Natural killer cell (primary cell): ENCODE measurements at regions not wholly inside any gene's neighbourhood (a gene's known extent, or its start where the extent isn't known, plus 50 kb on each side); places are given as distances from the start of the nearest gene placed in this dataset.

Source experiments
- ATAC-seq, 3 donors: fragments of 150-1000 bp in 2 of 3; fragments of 200-7000 bp in 1 of 3; cut with Tn5 transposase; 1 replicate in 1 of 3; 2 replicates in 2 of 3; pipeline ENCODE4 v1.10.0; 2021; ENCODE audit warnings: mild to moderate bottlenecking in 2 of 3, moderate library complexity in 2 of 3
- DNase-seq, 2 donors: peaks; one replicate each; pipeline versions ENCODE4 v3.0.0 to v3.0.0-alpha.2; 2013 to 2021; ENCODE audit warnings: mixed read lengths in 1 of 2
- H3K27ac ChIP-seq: one replicate; pipeline ENCODE4 v1.5.1; 2013; ENCODE audit warnings: mild to moderate bottlenecking, low read length
- H3K27me3 ChIP-seq: one replicate; pipeline ENCODE4 v1.6.1; 2013; ENCODE audit warnings: low read length; ENCODE audit not compliant: control insufficient read depth, insufficient read depth
- H3K36me3 ChIP-seq: one replicate; pipeline ENCODE4 v1.6.1; 2013; ENCODE audit warnings: low read length; ENCODE audit not compliant: control insufficient read depth, insufficient read depth
- H3K4me1 ChIP-seq: one replicate; pipeline ENCODE4 v1.6.1; 2013; ENCODE audit warnings: low read length; ENCODE audit not compliant: control insufficient read depth, insufficient read depth
- H3K4me3 ChIP-seq: one replicate; pipeline ENCODE4 v1.5.1; 2013; ENCODE audit warnings: low read length
- H3K9me3 ChIP-seq: one replicate; pipeline ENCODE4 v1.6.1; 2013; ENCODE audit warnings: low read length; ENCODE audit not compliant: control insufficient read depth, insufficient read depth
- H3K27ac Mint-ChIP-seq, 2 donors: one replicate each; pipeline ENCODE4 v1.8.0; 2022; ENCODE audit warnings: mild to moderate bottlenecking in 2 of 2, mixed read lengths in 2 of 2, moderate library complexity in 1 of 2
- H3K27me3 Mint-ChIP-seq, 2 donors: one replicate each; pipeline ENCODE4 v1.8.0; 2022; ENCODE audit warnings: low read depth in 2 of 2, mixed read lengths in 2 of 2
- H3K36me3 Mint-ChIP-seq: one replicate; pipeline ENCODE4 v1.8.0; 2022; ENCODE audit warnings: mixed read lengths
- H3K4me1 Mint-ChIP-seq, 2 donors: one replicate each; pipeline ENCODE4 v1.8.0; 2022; ENCODE audit warnings: mixed read lengths in 2 of 2
- H3K4me3 Mint-ChIP-seq: one replicate; pipeline ENCODE4 v1.8.0; 2022; ENCODE audit warnings: mild to moderate bottlenecking, moderate library complexity, mixed read lengths
- H3K9me3 Mint-ChIP-seq, 2 donors: one replicate each; pipeline ENCODE4 v1.8.0; 2022; ENCODE audit warnings: mixed read lengths in 2 of 2
- WGBS: methylation state at CpG from one replicate; pipeline ENCODE4 v1.1.7; 2013; ENCODE audit warnings: missing lambda C conversion rate; ENCODE audit not compliant: insufficient coverage; 5-methylcytosine and 5-hydroxymethylcytosine counted together
- intact Hi-C: fragments of 100-400 bp; cut with micrococcal nuclease; formaldehyde crosslinking; loops from one replicate; pipeline ENCODE4 v1.14.2; 2022
- TF ChIP-seq, protein P1 (sequence below): fragments of 200-600 bp; IDR thresholded peaks from one replicate; pipeline ENCODE4 v1.8.0; 2022; ENCODE audit warnings: antibody characterized with exemption

DNA sequence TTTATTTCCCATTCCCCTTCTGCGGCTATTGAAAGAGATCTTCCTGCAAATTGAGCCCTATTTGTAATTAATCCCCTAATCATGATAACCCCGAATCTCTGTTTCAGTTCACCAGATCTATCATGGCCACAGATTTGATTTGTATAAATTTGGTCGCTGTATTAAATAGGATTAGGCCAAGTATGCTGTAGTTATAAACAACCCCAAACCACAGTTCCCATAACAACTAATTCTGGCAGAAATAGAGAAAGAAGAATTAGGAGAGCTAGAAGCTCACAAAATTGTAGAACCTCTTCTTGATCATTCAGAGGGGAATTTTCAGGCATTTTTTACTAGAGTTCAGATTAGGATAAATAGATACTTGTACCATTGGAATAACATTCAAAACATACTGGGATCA is 433.7 kb upstream of the TNP1 start:
- WGBS = 79% methylated on average over 1 of the region's 3 CpGs
- Mint-ChIP-seq H3K4me3 (no peak overlapping the region), H3K27me3 (peaks cover 5 to 8% of the 10 kb centered on the region in 2 donors), H3K9me3 (peaks cover 4% of the 10 kb centered on the region in 2 donors), H3K27ac (no peak overlapping the region), H3K36me3 (no peaks in the 10 kb centered on the region), H3K4me1 (no peaks in the 10 kb centered on the region)
- no peaks in the 10 kb centered on the region for H3K36me3 ChIP-seq
- H3K27me3 ChIP-seq = no peaks in the 10 kb centered on the region
- ATAC-seq = no peak
- intact Hi-C loops = no loop called here
- H3K9me3 ChIP-seq = no peaks in the 10 kb centered on the region
- TF ChIP-seq, protein P1, sequence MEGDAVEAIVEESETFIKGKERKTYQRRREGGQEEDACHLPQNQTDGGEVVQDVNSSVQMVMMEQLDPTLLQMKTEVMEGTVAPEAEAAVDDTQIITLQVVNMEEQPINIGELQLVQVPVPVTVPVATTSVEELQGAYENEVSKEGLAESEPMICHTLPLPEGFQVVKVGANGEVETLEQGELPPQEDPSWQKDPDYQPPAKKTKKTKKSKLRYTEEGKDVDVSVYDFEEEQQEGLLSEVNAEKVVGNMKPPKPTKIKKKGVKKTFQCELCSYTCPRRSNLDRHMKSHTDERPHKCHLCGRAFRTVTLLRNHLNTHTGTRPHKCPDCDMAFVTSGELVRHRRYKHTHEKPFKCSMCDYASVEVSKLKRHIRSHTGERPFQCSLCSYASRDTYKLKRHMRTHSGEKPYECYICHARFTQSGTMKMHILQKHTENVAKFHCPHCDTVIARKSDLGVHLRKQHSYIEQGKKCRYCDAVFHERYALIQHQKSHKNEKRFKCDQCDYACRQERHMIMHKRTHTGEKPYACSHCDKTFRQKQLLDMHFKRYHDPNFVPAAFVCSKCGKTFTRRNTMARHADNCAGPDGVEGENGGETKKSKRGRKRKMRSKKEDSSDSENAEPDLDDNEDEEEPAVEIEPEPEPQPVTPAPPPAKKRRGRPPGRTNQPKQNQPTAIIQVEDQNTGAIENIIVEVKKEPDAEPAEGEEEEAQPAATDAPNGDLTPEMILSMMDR = no peak
- no peak for DNase-seq
- H3K27ac ChIP-seq = no peak overlapping the region
- no peaks in the 10 kb centered on the region for H3K4me1 ChIP-seq
- H3K4me3 ChIP-seq = no peak overlapping the region

DNA sequence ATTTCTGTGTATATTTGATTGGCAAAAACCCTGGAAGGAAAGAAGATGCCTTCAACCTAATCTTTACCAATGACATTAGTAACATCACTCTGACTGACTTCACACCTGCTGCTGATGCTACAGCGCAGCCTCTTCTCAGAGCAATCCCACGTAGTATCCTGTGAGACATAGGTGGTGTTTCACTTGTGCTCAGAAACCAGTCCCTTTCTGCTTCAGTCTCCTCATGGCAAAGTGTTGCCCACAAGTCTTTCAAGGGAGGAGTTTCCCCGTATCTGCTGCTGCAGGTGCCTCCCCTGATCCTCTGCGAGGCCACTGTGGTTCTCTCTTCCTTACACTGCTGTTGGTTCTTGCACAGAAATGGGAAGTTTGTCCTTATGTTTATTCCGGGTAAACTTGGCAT is 433.2 kb upstream of the TNP1 start:
- Mint-ChIP-seq H3K36me3 (no peaks in the 10 kb centered on the region), H3K9me3 (peaks cover 4% of the 10 kb centered on the region in 2 donors), H3K27ac (no peak overlapping the region), H3K4me1 (no peaks in the 10 kb centered on the region), H3K4me3 (no peak overlapping the region), H3K27me3 (peaks cover 5 to 8% of the 10 kb centered on the region in 2 donors)
- Histone ChIP-seq H3K4me1 (no peaks in the 10 kb centered on the region), H3K27ac (no peak overlapping the region), H3K36me3 (no peaks in the 10 kb centered on the region), H3K9me3 (no peaks in the 10 kb centered on the region), H3K27me3 (no peaks in the 10 kb centered on the region), H3K4me3 (no peak overlapping the region)
- DNase-seq (no peak), ATAC-seq (no peak)
- 69% methylated on average over 5 of the region's 5 CpGs for WGBS
- TF ChIP-seq, protein P1 = no peak
- intact Hi-C loops = no loop called here

DNA sequence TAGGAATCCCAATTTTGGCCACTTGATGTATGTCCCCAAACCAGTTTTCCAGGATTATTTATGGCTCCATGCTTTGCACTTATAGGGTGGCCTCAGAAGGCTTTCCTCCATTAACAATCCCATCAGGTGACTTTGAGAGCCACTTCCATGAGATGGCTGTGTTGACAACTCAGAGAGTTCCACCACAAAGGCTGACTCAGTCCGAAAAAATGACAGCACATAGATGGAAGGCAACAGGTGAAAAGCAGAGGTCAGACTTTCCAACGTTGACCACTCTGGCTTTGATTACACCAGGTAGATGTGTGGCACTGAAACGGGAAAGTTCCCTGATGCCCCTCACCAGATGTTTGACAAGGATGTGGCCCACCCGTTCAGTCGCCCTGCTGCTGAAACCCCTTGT is 431.4 kb upstream of the TNP1 start:
- TF ChIP-seq, protein P1 = no peak
- WGBS = 81% methylated on average over 5 of the region's 5 CpGs
- H3K27me3 ChIP-seq = no peaks in the 10 kb centered on the region
- H3K9me3 ChIP-seq = no peaks in the 10 kb centered on the region
- H3K27me3 Mint-ChIP-seq = peaks cover 2 to 8% of the 10 kb centered on the region in 2 donors
- peaks cover 0 to 2% of the 10 kb centered on the region in 2 donors for H3K9me3 Mint-ChIP-seq
- H3K27ac ChIP-seq = no peak overlapping the region
- intact Hi-C loops = no loop called here
- no peaks in the 10 kb centered on the region for H3K4me1 Mint-ChIP-seq
- H3K4me3 Mint-ChIP-seq = no peak overlapping the region
- H3K36me3 Mint-ChIP-seq = no peaks in the 10 kb centered on the region
- no peaks in the 10 kb centered on the region for H3K4me1 ChIP-seq
- H3K4me3 ChIP-seq = no peak overlapping the region
- DNase-seq (no peak), ATAC-seq (no peak)
- no peak overlapping the region for H3K27ac Mint-ChIP-seq
- H3K36me3 ChIP-seq = no peaks in the 10 kb centered on the region

DNA sequence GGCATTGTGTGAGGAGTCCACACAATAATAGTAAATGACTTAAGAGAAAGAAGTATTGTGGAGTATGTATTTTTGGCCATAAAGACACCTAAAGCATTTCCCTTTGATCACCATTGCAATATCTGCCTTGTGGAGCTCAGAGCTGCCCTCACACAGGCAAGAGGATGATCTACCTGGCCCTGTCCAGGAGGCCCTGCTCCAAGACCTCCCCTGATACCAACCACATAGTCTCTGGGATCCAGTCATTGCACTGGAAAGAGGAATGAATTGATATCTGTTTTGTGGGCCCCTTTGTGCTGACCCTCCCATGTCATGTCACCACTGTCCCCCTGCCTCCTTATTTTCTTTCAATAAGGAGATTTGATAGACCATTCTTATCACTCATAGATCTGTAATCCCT is 430.6 kb upstream of the TNP1 start:
- Histone ChIP-seq H3K27ac (no peak overlapping the region), H3K4me1 (no peaks in the 10 kb centered on the region), H3K9me3 (no peaks in the 10 kb centered on the region), H3K27me3 (no peaks in the 10 kb centered on the region), H3K4me3 (no peak overlapping the region), H3K36me3 (no peaks in the 10 kb centered on the region)
- Mint-ChIP-seq H3K36me3 (no peaks in the 10 kb centered on the region), H3K27me3 (peaks cover 2 to 8% of the 10 kb centered on the region in 2 donors), H3K4me1 (no peaks in the 10 kb centered on the region), H3K27ac (no peak overlapping the region), H3K9me3 (peaks cover 0 to 2% of the 10 kb centered on the region in 2 donors), H3K4me3 (no peak overlapping the region)
- ATAC-seq (no peak), DNase-seq (no peak)
- intact Hi-C loops = no loop called here
- TF ChIP-seq, protein P1 = no peak
